Common myeloid progenitor, CD34-positive (primary cell): ENCODE measurements at regions not wholly inside any gene's neighbourhood (a gene's known extent, or its start where the extent isn't known, plus 50 kb on each side); places are given as distances from the start of the nearest gene placed in this dataset.
"Not testable (repeated sequence)": the region's sequence is repeated elsewhere in the genome, so short reads cannot be mapped to it uniquely, and the experiment has no call there.

Experiments used
- CTCF ChIA-PET: fragments of 350-600 bp; sonication (Branson Sonifier 250); formaldehyde crosslinking; loops from one replicate; lab custom pipeline; 2021; ENCODE audit warnings: antibody characterized with exemption; lab: Charles Lee
- POLR2A ChIA-PET: fragments of 350-600 bp; sonication (Branson Sonifier 250); formaldehyde crosslinking; loops from one replicate; lab custom pipeline; 2021; ENCODE audit warnings: antibody characterized with exemption; lab: Charles Lee
- DNase-seq, 3 donors: peaks; one replicate each; pipeline versions ENCODE4 v3.0.0 to v3.0.0-alpha.2; 2013
- H3K27ac ChIP-seq, 2 experiments: 1 replicate in 1 of 2; 2 replicates in 1 of 2; pipeline ENCODE4 v1.7.0; 2013; ENCODE audit warnings: inconsistent platforms in 2 of 2, low read length in 2 of 2, mild to moderate bottlenecking in 2 of 2, low read depth in 1 of 2, moderate library complexity in 1 of 2; ENCODE audit not compliant: severe bottlenecking in 2 of 2, insufficient read depth in 1 of 2, poor library complexity in 1 of 2
- H3K27me3 ChIP-seq, 5 experiments: replicated peaks in 2 of 5; 1 replicate in 3 of 5; 2 replicates in 2 of 5; pipeline versions ENCODE4 v1.6.1 to v1.7.0; 2013; ENCODE audit warnings: low read length in 4 of 5, mild to moderate bottlenecking in 2 of 5, moderate library complexity in 2 of 5, inconsistent platforms in 1 of 5; ENCODE audit not compliant: insufficient read depth in 5 of 5, control insufficient read depth in 4 of 5
- H3K36me3 ChIP-seq, 4 experiments: 1 replicate in 2 of 4; 2 replicates in 2 of 4; pipeline versions ENCODE4 v1.6.1 to v1.7.0; 2013; ENCODE audit warnings: low read length in 3 of 4, control low read depth in 1 of 4, mild to moderate bottlenecking in 1 of 4; ENCODE audit not compliant: control insufficient read depth in 4 of 4, insufficient read depth in 4 of 4
- H3K4me1 ChIP-seq, 4 experiments: 1 replicate in 3 of 4; 2 replicates in 1 of 4; pipeline versions ENCODE4 v1.6.1 to v1.7.1; 2013; ENCODE audit warnings: low read length in 3 of 4, mild to moderate bottlenecking in 3 of 4, control low read depth in 1 of 4, inconsistent platforms in 1 of 4, moderate library complexity in 1 of 4; ENCODE audit not compliant: control insufficient read depth in 4 of 4, insufficient read depth in 4 of 4; ENCODE audit errors: control extremely low read depth in 1 of 4
- H3K4me3 ChIP-seq, 7 experiments: 1 replicate in 4 of 7; 2 replicates in 3 of 7; pipeline versions ENCODE4 v1.5.1 to v1.7.0; 2013; ENCODE audit warnings: mild to moderate bottlenecking in 7 of 7, low read length in 6 of 7, moderate library complexity in 6 of 7, inconsistent platforms in 2 of 7, low read depth in 2 of 7, control low read depth in 1 of 7; ENCODE audit not compliant: insufficient read depth in 4 of 7, control insufficient read depth in 1 of 7; ENCODE audit errors: extremely low read depth in 1 of 7
- H3K9me3 ChIP-seq, 5 experiments: 1 replicate in 4 of 5; 2 replicates in 1 of 5; pipeline versions ENCODE4 v1.6.1 to v1.7.1; 2013; ENCODE audit warnings: low read length in 4 of 5, mild to moderate bottlenecking in 2 of 5, inconsistent platforms in 1 of 5, low read depth in 1 of 5, moderate library complexity in 1 of 5; ENCODE audit not compliant: control insufficient read depth in 4 of 5, insufficient read depth in 2 of 5; ENCODE audit errors: control extremely low read depth in 1 of 5
- WGBS: methylation state at CpG from one replicate; pipeline ENCODE4 v1.1.5; 2013; ENCODE audit not compliant: insufficient coverage; 5-methylcytosine and 5-hydroxymethylcytosine counted together

- DNase-seq, H3K4me1 ChIP-seq, H3K27ac ChIP-seq, CTCF ChIA-PET, POLR2A ChIA-PET, H3K4me3 ChIP-seq, H3K27me3 ChIP-seq, H3K9me3 ChIP-seq, H3K36me3 ChIP-seq: not testable (repeated sequence)
- 60% methylated on average over 1 of the region's 7 CpGs for WGBS
These were observed 234.8 kb downstream of the RTP5 start for GRCh38 chr2:242104202-242104956.

- POLR2A ChIA-PET, H3K9me3 ChIP-seq, CTCF ChIA-PET, H3K27ac ChIP-seq, H3K4me1 ChIP-seq, H3K4me3 ChIP-seq, H3K36me3 ChIP-seq, DNase-seq, H3K27me3 ChIP-seq: not testable (repeated sequence)
- no CpG with 5 or more reads among the region's 5 CpGs for WGBS
These were observed 237.5 kb downstream of the RTP5 start for GRCh38 chr2:242107065-242107464.

GRCh38 chr2:242108797-242109500 is 239.4 kb downstream of the RTP5 start:
- H3K4me1 ChIP-seq, H3K36me3 ChIP-seq, H3K9me3 ChIP-seq, H3K27ac ChIP-seq, H3K4me3 ChIP-seq, H3K27me3 ChIP-seq, CTCF ChIA-PET, POLR2A ChIA-PET, DNase-seq: not testable (repeated sequence)
- no CpG with 5 or more reads among the region's 2 CpGs for WGBS

- POLR2A ChIA-PET, H3K4me1 ChIP-seq, H3K36me3 ChIP-seq, CTCF ChIA-PET, H3K4me3 ChIP-seq, H3K9me3 ChIP-seq, H3K27ac ChIP-seq, DNase-seq, H3K27me3 ChIP-seq: not testable (repeated sequence)
- WGBS = no CpG with 5 or more reads among the region's 10 CpGs
These were observed 240.3 kb downstream of the RTP5 start for GRCh38 chr2:242109819-242110218.

GRCh38 chr2:242111954-242112353 is 242.4 kb downstream of the RTP5 start:
- H3K36me3 ChIP-seq, CTCF ChIA-PET, DNase-seq, H3K27me3 ChIP-seq, H3K4me3 ChIP-seq, POLR2A ChIA-PET, H3K27ac ChIP-seq, H3K4me1 ChIP-seq, H3K9me3 ChIP-seq: not testable (repeated sequence)
- no CpG with 5 or more reads among the region's 4 CpGs for WGBS

- H3K36me3 ChIP-seq, H3K4me1 ChIP-seq, H3K27ac ChIP-seq, H3K27me3 ChIP-seq, H3K9me3 ChIP-seq, H3K4me3 ChIP-seq, POLR2A ChIA-PET, CTCF ChIA-PET: not testable (repeated sequence)
- WGBS = no CpG with 5 or more reads among the region's 3 CpGs
- peak in 1 of 3 donors; percentile 7 for DNase-seq
These were observed 244.0 kb downstream of the RTP5 start for GRCh38 chr2:242113492-242113891.

GRCh38 chr2:242116676-242117075 is 247.1 kb downstream of the RTP5 start:
- H3K4me3 ChIP-seq, H3K9me3 ChIP-seq, H3K27ac ChIP-seq, CTCF ChIA-PET, H3K4me1 ChIP-seq, H3K27me3 ChIP-seq, H3K36me3 ChIP-seq, DNase-seq, POLR2A ChIA-PET: not testable (repeated sequence)
- WGBS = no CpG with 5 or more reads among the region's 2 CpGs
